HG02885 (cell line): ENCODE measurements at regions not wholly inside any gene's neighbourhood (a gene's known extent, or its start where the extent isn't known, plus 50 kb on each side); places are given as distances from the start of the nearest gene placed in this dataset.
"Not testable (repeated sequence)": the region's sequence is repeated elsewhere in the genome, so short reads cannot be mapped to it uniquely, and the experiment has no call there.

ENCODE experiments used
- ATAC-seq: cut with Tn5 transposase; IDR thresholded peaks from one replicate; pipeline ENCODE4 v1.9.1; 2021; ENCODE audit warnings: mild to moderate bottlenecking; ENCODE audit not compliant: unreplicated experiment, poor library complexity

GRCh38 chr21:17682924-17683323 is 70.2 kb upstream of the BTG3 start:
- ATAC-seq, result no peak

GRCh38 chr21:17679002-17679600 is 66.4 kb upstream of the BTG3 start:
- peak; percentile 98 for ATAC-seq

GRCh38 chr21:17676930-17677329 is 64.2 kb upstream of the BTG3 start:
- not testable (repeated sequence) for ATAC-seq

GRCh38 chr21:17674106-17674505 is 61.4 kb upstream of the BTG3 start:
- no peak for ATAC-seq

- ATAC-seq, result no peak
These were observed 60.7 kb upstream of the BTG3 start for GRCh38 chr21:17673261-17674020.

DNA sequence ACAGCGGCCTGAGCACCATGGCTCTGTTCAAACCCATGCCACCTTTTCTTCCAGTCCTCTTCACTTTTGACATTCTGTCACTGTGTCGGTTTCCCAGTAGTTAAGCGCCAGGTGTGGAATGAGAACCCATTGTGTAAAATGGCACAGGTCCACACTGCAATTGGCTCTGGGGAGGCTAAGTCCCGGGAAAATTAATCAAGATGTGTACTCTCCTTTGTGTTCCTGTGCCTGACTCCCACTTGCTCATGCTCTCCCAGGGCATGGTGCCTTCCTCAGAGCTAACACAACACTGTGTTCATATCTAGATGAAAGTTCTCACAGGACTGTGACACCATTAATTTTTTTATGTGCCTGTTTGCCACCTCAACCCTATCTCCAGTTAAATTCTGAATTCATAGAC is 59.0 kb upstream of the BTG3 start:
- no peak for ATAC-seq

- ATAC-seq, result no peak
These were observed 55.9 kb upstream of the BTG3 start for GRCh38 chr21:17668479-17669140.

DNA sequence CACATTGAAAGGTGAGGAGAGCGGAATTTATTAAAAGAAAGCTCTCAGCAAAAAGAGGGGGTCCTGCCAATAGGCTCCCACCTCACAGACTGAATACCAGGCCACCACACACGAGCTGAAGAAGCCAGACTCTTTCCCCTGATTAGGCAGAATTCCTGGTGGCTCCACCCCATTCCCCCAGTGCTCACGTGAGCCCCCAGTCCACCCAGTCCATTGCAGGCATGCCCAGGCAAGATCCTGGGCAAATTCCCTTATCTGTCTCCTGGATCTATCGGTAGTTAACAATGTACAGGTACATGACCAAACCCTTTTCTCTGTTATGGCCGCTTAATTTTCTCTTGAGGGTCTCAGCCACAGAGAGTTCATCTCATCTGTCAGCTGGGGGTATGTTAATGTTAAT is 54.6 kb upstream of the BTG3 start:
- no peak for ATAC-seq
